ENCODE measurements at regions not wholly inside any gene's neighbourhood (a gene's known extent, or its start where the extent isn't known, plus 50 kb on each side); places are given as distances from the start of the nearest gene placed in this dataset.

DNA sequence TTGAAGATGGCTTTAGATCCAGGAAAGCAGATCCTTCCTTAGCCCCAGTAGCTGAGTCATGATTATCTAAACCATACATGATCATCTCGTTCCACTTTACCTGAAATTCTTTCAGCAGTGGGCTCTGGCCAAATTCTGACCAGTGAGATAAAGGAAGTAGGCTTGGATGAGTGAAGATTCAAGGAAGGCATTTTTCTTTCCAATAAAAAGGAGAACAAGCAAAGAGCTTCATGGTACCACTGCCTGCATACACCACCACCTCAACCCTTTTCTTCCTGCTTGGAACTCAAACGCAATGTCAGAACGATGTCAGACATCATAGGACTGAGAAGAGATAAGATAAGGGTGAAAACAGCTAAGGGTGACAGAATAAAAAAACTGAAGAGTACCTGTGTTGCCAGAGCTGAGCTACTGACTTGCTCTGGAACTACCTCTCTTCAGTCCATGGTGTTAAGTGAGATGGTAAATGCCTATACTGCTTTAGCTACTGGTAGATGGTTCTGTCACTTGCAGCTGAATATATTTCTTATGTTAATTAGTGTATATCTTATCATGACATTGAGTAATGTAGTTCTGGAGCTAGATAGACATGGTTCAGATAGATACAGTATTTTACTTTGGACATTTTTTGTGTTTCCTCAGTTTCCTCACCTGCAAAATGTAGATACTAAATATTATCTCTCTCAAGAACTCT is 58.7 kb upstream of the ACVR1 start:
- DNase-seq (ENCODE audit: low spot score) = no peak

DNA sequence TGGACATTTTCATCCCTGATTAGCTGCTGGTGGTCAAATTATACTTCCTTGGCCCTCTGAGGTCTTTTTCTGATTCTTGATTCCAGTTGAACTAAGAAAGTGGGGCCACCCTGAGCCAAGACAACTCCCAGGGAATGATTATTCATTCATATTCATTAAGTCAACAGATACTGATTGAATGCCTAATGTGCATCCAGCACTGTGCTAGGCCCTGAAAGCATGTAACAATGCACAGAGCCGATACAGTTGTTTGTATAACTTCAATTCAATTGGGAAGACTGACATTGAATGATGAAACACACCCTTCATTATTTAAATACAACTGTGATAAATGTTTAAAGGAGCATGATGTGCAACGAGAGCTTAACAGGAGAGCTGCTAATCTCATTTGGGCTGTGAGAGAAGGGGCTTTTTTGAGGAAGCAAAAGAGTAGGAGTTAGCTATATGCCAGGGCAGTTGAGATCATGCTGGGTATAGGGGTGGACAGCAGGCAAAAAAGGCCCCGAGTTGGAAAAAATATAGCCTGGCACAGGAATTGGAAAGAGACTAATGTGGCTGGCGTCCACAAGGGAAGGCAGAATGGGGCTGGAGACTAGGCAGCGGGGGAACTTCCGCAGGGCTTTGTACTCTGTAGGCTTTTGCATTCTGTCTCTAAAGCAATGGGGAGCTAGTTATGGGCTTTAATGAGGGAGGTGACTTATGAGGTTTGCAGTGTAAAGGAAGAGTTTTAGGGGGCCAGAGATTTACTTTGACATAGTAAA is 57.2 kb upstream of the ACVR1 start:
- DNase-seq (ENCODE audit: low spot score) = no peak

GRCh38 chr2:157932480-157933159 is 56.5 kb upstream of the ACVR1 start:
- DNase-seq (ENCODE audit: low spot score) = no peak

- DNase-seq (ENCODE audit: low spot score) = no peak
Observed at GRCh38 chr2:157931542-157931941, 55.4 kb upstream of the ACVR1 start.

DNA sequence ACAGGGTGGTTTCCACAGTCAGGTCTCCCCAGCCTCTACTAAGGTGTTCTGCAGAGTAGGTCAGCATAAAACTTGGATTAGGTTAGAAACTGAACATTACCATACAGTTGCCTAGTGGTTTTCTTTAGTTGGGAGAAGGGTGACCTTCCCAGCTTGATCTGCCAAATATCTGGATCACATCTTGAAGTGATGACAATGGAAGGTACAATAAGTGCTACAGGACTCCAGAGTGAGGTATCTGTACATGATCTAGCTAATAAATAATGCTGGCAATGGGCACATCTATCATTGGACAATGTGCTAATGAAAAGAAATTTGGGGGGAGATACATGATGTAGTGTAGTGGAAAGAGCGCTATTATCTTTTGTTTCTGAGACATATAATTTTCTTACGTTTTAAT is 54.6 kb upstream of the ACVR1 start:
- no peak for DNase-seq (ENCODE audit: low spot score)

DNA sequence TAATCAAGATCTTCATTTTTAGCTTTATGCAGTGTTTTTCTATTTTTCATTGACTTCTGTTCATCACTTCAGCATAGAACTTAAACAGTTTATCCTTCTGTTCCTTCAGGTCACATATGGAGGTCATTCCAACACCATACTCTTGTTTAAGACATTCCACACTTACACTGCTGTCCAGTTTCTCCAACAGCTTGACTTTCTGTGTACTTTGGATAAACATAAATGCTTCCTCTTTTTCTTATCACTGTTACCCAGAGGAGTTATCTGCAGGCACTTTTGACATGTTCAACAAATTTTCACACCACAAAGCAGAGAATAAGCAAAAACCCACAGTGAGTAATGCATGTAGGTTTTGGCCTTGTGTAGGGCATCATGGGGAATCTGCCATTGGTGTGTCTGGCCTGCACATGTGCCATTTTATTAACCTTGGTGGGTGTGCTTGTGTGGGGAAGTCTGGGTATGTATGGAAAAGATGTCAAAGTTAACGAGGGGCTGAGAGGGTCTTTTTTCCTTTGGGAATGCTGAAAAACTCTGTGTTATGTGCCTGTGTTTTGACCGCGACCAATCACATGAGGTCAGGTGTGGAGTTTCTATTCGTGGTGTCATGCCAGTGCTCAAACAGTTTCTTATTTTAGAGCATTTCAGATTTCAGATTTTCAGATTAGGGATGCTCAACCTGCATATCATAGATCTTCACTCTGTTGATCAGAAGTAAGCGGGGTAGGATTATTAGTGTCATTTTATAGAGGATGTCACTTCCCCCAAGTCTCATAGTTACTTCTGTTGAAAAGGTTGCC is 53.9 kb upstream of the ACVR1 start:
- no peak for DNase-seq (ENCODE audit: low spot score)

DNA sequence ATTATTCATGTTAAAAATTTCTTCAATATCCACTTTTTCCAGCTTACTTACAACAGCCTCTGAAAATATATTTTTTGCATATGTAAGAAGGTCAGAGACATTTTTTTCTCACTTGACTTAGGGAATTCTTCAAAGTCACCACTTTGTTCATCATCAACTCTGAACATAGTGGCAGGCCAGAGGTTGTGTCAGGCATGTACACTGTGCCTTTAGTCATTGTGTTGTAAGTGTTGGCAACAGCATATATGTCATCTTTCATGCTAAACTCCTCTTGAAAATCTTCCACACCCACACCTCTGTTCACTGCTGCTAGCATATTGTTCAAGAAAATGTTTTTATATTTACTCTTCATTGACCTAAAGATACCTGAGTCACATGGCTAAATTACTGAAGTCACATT is 52.2 kb upstream of the ACVR1 start:
- no peak for DNase-seq (ENCODE audit: low spot score)

DNA sequence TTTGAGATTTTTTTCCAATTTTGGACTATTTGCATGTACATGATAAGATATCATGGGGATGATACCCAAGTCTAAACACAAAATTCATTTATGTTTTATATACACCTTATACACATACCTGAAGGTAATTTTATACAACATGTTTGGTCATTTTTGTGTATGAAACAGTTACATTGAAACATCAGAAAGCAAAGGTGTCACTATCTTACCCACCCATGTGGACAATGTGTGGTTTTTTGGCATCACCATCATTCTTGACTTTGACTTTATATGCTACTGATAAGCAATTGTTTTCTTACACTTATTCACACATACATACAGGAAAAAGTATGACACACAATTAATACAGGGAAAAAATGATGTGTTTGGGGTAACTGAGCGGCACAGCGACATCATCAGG is 51.0 kb upstream of the ACVR1 start:
- DNase-seq (ENCODE audit: low spot score) = no peak
